ENCODE measurements at regions not wholly inside any gene's neighbourhood (a gene's known extent, or its start where the extent isn't known, plus 50 kb on each side); places are given as distances from the start of the nearest gene placed in this dataset.

DNA sequence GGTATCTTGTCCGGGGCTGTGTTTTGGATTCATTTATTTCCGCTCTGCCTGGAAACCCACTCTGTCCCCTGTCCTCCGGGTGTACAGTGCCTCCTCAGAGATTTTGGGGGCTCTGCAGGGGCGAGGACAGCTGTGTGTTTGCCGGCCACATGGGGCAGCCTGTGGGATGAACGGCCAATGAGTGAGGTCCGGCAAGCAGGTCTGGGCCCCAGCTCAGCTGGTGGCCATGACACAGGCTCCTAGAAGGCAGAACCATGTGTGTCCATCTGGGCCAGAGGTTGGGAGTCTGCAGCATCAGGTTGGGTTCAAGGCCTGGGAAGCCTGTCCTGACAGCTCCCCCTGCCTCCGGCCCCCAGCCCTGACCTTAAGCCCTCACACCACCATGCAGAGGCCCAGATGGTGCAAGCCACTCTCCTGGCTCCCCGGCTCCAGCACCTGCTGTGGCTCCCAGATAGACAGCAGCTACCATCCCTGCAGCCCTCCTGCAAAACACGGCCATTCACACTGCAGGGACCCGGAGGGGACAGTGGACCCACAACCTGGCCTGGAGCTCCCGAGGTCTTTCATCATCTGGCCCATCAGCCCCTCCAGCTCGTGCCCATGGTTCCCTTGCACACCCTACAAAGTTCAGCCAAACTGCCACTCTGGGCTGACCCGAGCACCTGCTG is 220.1 kb upstream of the C14orf180 start:
- Mint-ChIP-seq H3K36me3 (ENCODE audit: low read depth) (no peaks in the 10 kb centered on the region), H3K4me3 (no peak overlapping the region), H3K27me3 (ENCODE audit: low read depth) (no peaks in the 10 kb centered on the region), H3K4me1 (ENCODE audit: low read depth) (no peaks in the 10 kb centered on the region), H3K9me3 (no peaks in the 10 kb centered on the region), H3K27ac (no peak overlapping the region)

DNA sequence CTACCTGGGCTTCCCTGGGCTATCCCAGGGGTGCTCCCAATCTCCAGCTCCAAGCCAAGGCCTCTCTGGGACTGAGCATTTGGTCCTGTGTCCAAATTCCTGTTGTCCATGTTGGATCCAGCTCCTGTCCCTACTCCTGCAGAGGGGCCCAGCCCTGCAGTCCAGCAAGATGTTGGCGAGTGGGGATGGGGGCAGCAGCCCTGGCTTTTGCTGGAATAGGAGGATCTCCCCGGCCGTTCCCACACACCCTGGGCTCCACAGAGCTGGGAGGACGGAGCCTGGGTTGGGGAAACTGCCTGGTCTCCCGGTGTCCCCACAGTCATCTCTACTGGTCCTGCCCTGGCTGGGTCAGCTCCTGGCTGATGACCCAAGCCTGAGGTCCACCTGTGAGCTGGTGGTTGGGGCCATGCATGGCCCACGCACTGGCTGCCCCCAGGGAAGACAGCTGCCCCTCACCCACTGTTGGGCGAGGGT is 219.6 kb upstream of the C14orf180 start:
- no peaks in the 10 kb centered on the region for H3K9me3 Mint-ChIP-seq
- no peaks in the 10 kb centered on the region for H3K36me3 Mint-ChIP-seq (ENCODE audit: low read depth)
- H3K4me3 Mint-ChIP-seq = no peak overlapping the region
- no peak overlapping the region for H3K27ac Mint-ChIP-seq
- H3K27me3 Mint-ChIP-seq (ENCODE audit: low read depth) = no peaks in the 10 kb centered on the region
- H3K4me1 Mint-ChIP-seq (ENCODE audit: low read depth) = no peaks in the 10 kb centered on the region

DNA sequence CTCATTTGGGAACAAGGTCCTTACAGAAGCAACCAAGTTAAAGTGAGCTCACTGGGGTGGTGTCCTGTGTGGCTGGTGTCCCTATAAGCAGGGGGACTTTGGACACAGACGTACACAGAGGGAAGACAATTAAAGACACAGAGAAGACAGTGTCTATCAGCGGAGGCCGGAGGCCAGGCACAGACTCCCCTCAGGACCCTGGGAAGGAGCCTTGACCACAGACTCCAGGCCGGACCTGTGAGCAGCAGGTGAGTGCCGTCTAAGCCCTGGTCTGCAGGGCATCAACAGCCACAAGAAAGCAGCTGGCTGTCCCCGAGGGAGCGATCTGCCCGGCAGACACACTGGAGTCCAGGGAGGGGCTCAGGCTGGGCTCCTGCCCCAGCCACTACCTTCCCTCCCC is 219.1 kb upstream of the C14orf180 start:
- no peaks in the 10 kb centered on the region for H3K36me3 Mint-ChIP-seq (ENCODE audit: low read depth)
- H3K9me3 Mint-ChIP-seq = no peaks in the 10 kb centered on the region
- H3K27ac Mint-ChIP-seq = no peak overlapping the region
- H3K4me3 Mint-ChIP-seq = no peak overlapping the region
- no peaks in the 10 kb centered on the region for H3K27me3 Mint-ChIP-seq (ENCODE audit: low read depth)
- no peaks in the 10 kb centered on the region for H3K4me1 Mint-ChIP-seq (ENCODE audit: low read depth)

DNA sequence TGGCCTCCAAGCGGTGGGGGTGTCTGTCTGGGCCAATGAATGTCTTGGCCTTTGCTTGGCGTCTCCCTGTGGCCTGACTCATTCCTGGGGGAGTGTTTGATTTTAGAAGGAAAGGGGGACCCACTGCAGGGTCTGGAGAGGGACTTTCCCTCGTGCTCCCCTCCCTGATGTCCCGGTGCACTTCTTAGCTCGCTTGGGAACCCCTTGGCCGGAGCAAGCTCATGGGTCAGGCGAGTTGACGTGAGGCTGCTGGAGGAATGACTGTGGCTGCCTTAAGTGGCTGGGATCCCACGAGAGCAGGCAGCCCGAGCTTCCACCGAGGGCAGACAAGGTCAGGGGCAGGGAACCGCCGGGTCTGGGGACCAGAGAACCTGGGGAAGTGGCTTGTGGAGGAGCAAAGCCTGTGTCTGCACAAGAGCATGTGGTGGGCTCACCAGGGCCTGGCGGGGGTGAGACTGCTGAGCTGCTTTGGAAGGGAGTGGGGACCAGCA is 218.4 kb upstream of the C14orf180 start:
- H3K27ac Mint-ChIP-seq = no peak overlapping the region
- H3K27me3 Mint-ChIP-seq (ENCODE audit: low read depth) = no peaks in the 10 kb centered on the region
- H3K4me1 Mint-ChIP-seq (ENCODE audit: low read depth) = no peaks in the 10 kb centered on the region
- no peaks in the 10 kb centered on the region for H3K9me3 Mint-ChIP-seq
- H3K36me3 Mint-ChIP-seq (ENCODE audit: low read depth) = no peaks in the 10 kb centered on the region
- H3K4me3 Mint-ChIP-seq = no peak overlapping the region

DNA sequence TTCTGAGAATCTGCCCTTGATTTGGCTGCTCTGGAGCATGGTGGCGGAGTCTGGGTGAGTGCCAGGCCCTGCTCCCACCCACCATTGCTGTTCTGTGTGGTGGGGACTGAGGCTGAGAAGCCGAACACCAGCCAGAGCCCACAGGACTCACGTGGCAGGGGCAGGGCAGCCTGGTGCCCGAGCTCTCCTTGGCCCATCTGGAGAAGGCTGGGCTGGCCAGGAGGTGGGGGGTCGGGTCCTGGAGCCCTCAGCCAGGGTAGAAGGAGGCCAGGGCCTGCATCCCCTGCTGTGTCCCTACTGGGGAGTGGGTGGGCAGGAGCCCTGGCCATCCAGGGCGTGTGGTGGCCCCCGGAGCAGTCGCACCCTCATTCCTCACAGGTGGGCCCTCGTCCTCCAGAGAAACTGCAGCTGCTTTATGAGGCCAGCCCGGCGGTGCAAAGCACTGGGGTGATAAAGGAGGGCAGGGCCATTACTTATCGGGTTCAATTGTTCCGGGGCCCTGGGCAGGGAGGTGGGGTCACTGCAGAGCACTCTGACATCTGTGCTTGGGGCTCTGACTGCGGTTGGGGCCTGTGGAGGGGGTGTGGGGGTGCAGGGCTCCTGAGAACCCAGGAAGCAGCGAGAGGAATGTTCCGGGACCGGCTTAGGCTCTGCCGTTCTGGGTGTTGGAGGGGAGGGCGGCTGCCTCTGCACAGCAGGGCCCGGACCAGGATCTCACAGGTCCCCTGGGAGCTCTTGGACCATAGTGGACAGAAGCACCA is 217.5 kb upstream of the C14orf180 start:
- no peak overlapping the region for H3K27ac Mint-ChIP-seq
- no peaks in the 10 kb centered on the region for H3K4me1 Mint-ChIP-seq (ENCODE audit: low read depth)
- peaks cover 4% of the 10 kb centered on the region for H3K9me3 Mint-ChIP-seq

DNA sequence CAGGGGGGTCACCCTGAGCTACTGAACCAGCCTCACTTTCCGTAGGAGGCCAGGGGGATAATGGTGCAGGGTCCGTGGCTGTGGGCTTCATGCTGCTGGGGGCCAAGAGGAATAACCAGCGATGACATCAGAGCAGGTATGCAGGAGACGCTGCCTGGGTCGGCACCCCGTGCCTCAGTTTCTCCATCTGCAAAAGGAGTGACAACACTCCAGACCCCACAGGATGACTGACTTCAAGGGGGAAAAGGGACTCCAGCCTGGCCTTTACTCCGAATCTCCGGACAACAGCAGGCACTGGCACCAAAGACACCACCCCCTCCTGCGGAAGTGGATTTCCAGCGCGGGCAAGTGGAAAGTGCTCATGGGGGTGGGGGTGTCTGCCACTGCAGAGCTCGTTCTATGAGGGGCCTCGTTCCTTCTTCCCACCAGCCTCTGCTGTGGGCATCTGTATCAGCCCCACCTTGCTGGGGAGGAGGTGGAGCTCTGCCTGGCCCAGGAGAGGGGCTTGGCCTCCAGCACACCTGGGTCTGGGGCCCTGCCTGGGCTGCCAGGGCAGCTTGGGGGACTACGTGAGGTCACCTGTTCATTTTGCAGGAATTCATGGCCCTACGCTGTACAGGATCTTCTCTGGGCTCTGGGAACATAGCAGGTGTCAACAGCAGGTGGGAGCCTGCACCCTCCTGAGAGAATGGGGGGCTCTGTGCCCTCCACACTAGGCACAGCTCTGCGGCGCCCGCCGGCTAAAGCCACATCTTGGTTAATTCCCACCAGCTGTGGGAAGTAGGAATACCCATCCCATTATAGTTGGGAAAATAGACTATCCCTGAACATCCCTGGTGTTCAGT is 216.6 kb upstream of the C14orf180 start:
- H3K36me3 Mint-ChIP-seq (ENCODE audit: low read depth) = no peaks in the 10 kb centered on the region
- no peaks in the 10 kb centered on the region for H3K4me1 Mint-ChIP-seq (ENCODE audit: low read depth)
- no peak overlapping the region for H3K27ac Mint-ChIP-seq
- H3K4me3 Mint-ChIP-seq = no peak overlapping the region
- H3K9me3 Mint-ChIP-seq = peaks cover 4% of the 10 kb centered on the region
- no peaks in the 10 kb centered on the region for H3K27me3 Mint-ChIP-seq (ENCODE audit: low read depth)

More for the DNA sequence above, 217.5 kb upstream of the C14orf180 start:
- Mint-ChIP-seq H3K36me3 (ENCODE audit: low read depth) (no peaks in the 10 kb centered on the region), H3K27me3 (ENCODE audit: low read depth) (no peaks in the 10 kb centered on the region), H3K4me3 (no peak overlapping the region)

DNA sequence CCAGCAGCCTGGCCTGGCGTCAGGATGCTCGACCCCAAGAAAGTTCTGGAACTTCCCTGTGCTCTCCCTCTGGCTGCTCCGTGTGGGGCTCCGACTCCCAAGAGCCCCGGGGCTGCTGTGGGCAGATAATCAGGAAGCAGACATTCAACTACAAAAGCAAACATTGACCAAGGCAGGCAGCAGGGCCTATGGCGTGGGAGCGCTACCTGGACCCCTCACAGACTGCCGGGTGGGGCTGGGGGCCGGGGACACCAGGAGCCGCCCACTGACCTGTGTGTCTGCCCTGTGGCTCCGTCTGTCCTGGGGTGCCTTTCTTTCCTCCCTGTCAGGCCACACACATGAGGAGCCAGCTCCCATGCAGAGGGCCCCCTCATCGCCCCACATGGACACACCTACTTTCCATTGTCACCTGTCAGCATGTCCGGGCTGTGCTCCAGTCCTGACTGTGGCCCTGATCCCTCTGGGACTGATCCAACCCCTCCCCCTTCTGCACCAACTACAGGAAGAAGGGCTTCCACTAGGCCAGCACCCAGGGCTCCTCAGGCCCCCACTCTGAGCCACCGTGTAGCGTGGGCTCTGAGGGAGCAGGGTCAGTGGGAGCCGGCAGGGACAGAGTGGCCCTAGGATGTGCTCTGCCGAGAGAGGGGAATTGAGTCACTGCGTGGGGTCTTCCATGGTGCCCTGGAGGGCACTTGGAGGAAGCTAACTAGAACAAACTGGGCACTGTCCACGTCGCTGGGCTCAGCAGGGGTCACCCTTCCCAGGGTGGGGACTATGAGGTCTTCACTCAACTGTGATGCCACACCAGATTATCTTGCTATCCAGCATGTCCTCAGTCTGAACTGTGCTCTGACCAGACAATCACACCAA is 215.4 kb upstream of the C14orf180 start:
- Mint-ChIP-seq H3K27ac (no peak overlapping the region), H3K36me3 (ENCODE audit: low read depth) (no peaks in the 10 kb centered on the region), H3K27me3 (ENCODE audit: low read depth) (no peaks in the 10 kb centered on the region), H3K4me1 (ENCODE audit: low read depth) (no peaks in the 10 kb centered on the region), H3K9me3 (peaks cover 4% of the 10 kb centered on the region), H3K4me3 (no peak overlapping the region)

DNA sequence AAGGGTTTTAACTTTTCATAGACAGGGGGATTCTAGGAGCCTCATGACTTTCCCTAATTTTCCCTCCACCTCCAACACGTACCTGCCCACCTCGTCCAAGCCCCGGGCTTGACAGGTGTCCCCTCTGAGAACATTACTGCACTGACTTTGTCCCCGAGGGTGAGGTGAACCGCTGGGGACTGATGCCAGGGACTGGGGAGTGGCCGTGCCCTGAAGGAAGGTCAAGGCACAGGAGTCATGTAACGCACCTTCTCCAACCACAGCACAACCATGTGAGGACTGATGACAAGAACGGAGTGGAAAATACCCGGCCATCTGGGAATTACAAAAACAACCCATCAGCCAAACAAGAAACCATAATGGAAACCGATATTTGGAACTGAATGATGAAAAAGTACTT is 214.7 kb upstream of the C14orf180 start:
- H3K27me3 Mint-ChIP-seq (ENCODE audit: low read depth) = no peaks in the 10 kb centered on the region

DNA sequence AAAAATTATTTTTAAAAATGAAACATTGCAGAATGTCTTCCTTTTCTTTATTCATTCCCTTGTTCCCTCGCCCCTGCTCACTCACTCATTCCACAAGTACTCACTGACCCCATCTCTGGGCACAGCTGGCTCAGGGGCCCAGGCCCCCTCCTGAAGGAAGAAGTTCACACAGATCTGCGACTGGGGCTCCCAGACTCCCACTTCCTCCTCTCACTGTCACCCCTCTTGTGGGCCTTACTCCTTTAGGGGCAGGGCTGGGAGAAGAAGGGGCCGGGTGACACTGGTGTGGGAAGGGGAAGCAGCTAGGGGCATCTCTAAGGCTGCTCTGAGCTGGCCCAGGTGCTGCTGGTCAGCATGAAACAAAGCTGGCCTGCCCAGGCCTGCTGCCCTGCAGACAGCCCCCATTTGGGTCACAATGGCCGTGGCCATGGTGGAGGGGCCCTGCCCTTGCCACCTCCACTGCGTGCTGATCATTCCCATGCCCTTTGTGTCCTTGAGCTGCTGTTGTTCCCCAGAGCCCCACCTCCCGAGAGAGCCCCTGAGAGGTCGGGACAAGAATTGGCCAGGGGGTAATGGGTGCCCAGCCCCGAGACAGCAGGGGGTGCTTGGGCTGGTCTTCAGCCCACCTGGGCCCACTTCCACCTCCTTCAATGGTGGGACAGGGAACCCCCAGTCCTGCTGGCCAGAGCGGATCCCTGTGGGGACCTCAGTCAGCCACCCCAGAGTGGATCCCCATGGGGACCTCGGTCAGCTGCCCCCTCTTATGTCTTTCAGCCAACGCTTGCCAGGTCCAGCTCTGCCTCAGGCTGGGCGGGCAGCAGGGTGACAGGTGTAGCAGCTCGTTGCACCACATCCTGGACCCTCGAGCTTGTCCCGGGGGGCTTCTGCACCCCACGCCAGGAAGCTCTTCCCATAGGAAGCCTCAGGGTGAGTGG is 212.4 kb upstream of the C14orf180 start:
- Mint-ChIP-seq H3K36me3 (ENCODE audit: low read depth) (no peaks in the 10 kb centered on the region), H3K27me3 (ENCODE audit: low read depth) (no peaks in the 10 kb centered on the region), H3K4me1 (ENCODE audit: low read depth) (no peaks in the 10 kb centered on the region), H3K9me3 (peaks cover 4% of the 10 kb centered on the region), H3K27ac (no peak overlapping the region), H3K4me3 (no peak overlapping the region)

More for the DNA sequence above, 214.7 kb upstream of the C14orf180 start:
- H3K4me1 Mint-ChIP-seq (ENCODE audit: low read depth) = no peaks in the 10 kb centered on the region
- peaks cover 4% of the 10 kb centered on the region for H3K9me3 Mint-ChIP-seq
- H3K27ac Mint-ChIP-seq = no peak overlapping the region
- H3K36me3 Mint-ChIP-seq (ENCODE audit: low read depth) = no peaks in the 10 kb centered on the region
- no peak overlapping the region for H3K4me3 Mint-ChIP-seq

DNA sequence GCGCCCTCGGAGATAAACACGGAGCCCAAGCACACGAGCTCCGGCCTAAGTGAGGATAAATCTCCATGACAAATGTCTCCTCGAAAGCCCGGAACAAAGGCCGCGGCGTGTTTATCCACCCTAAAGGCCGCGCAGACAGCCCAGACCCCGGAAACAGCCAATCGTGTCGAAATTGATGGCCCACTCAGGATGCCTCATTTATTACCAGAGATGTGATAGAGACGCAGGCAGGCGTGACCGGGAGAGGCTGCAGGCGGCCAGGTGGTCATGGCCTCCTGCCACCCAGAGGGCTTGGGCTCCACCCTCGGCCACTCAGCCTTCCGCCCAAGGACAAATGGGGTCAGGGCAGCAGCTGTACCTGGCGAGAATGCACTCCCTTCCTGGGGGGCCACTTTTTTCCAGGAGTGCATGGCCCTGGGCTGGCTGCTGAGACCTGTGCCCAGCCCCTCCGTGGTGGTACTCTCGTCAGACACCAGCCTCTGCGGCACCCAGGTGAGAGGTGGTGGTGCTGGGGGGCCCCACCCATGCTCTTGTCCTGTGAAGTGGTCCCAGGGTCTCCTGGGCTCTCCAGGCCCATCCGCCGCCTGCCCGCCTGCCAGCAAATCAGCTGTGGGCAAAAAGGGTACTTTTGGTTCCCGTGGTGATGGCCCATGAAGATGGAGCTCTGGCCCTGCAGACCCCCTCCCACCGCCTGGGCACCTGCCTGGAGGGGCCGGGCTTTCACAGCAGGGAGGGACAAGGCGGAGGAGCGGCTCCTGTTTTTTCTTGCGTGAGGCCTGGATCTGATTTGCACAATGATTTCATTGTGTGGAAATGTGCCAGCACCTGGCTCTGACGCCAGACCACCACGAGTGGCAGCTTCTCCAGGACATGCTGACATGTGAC is 211.5 kb upstream of the C14orf180 start:
- Mint-ChIP-seq H3K4me3 (no peak overlapping the region), H3K36me3 (ENCODE audit: low read depth) (no peaks in the 10 kb centered on the region), H3K27ac (no peak overlapping the region), H3K9me3 (peaks cover 4% of the 10 kb centered on the region), H3K27me3 (ENCODE audit: low read depth) (no peaks in the 10 kb centered on the region), H3K4me1 (ENCODE audit: low read depth) (no peaks in the 10 kb centered on the region)

DNA sequence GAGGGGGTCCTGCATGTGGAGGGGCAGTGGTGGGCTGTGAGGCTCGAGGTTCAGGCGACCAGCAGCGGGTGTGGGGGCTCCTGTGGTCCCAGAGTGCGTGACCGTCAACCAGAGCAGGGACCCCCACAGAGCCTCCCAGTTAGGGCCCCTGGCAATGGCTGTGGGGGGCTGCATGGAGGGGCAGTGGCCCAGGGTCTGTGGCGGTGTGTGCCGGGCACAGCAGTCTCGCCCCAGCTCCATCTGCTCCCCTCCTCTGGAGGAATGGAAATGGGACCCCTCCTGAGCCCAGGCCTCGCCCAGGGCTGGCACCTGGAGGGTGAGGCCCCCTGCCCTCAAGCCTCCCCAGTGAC is 210.8 kb upstream of the C14orf180 start:
- Mint-ChIP-seq H3K9me3 (peaks cover 4% of the 10 kb centered on the region), H3K27ac (no peak overlapping the region), H3K36me3 (ENCODE audit: low read depth) (no peaks in the 10 kb centered on the region), H3K4me1 (ENCODE audit: low read depth) (no peaks in the 10 kb centered on the region), H3K4me3 (no peak overlapping the region), H3K27me3 (ENCODE audit: low read depth) (no peaks in the 10 kb centered on the region)

DNA sequence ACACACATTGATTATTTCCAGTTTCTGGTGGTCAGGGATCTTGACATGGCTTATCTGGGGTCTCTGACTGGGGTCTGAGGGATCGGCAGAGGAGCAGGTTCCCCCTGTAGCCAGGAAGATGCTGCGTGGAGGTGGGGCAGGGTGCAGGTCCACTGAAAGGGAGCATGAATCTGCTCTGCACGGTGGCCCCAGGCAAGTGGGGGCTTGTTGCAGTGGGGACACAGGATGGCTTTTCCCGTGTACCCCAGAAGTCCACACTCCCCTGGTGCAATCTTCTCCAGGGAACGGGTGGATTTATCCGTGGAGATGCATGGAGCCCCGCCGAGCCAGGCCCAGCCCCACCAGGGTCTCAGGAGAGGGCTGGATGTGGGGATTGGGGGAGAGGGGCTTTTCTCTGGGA is 210.4 kb upstream of the C14orf180 start:
- no peaks in the 10 kb centered on the region for H3K4me1 Mint-ChIP-seq (ENCODE audit: low read depth)
- no peaks in the 10 kb centered on the region for H3K27me3 Mint-ChIP-seq (ENCODE audit: low read depth)
- H3K9me3 Mint-ChIP-seq = peaks cover 4% of the 10 kb centered on the region
- no peak overlapping the region for H3K27ac Mint-ChIP-seq
- no peaks in the 10 kb centered on the region for H3K36me3 Mint-ChIP-seq (ENCODE audit: low read depth)
- H3K4me3 Mint-ChIP-seq = no peak overlapping the region
